SK-N-SH treated with all-trans-retinoic acid at 6 μM for 48 hours (cell line): ENCODE measurements at regions not wholly inside any gene's neighbourhood (a gene's known extent, or its start where the extent isn't known, plus 50 kb on each side); places are given as distances from the start of the nearest gene placed in this dataset.

ENCODE experiments used
- BACH2 ChIP-seq: fragments of 250-450 bp; sonication (Bioruptor Pico); IDR thresholded peaks from 2 replicates; pipeline ENCODE4 v1.9.0; 2021; ENCODE audit warnings: mild to moderate bottlenecking, borderline replicate concordance
- CREB5 ChIP-seq: fragments of 250-450 bp; sonication (Bioruptor Pico); IDR thresholded peaks from 2 replicates; pipeline ENCODE4 v1.5.1; 2020; ENCODE audit warnings: low read depth, mild to moderate bottlenecking, moderate library complexity
- ESRRG ChIP-seq: fragments of 250-450 bp; sonication (Bioruptor Pico); IDR thresholded peaks from 2 replicates; pipeline ENCODE4 v1.6.1; 2021; ENCODE audit warnings: mild to moderate bottlenecking
- ISL1 ChIP-seq: fragments of 250-450 bp; sonication (Bioruptor Pico); IDR thresholded peaks from 2 replicates; pipeline ENCODE4 v2.1.2; 2022; ENCODE audit warnings: mild to moderate bottlenecking, moderate library complexity
- PATZ1 ChIP-seq: fragments of 250-450 bp; sonication (Bioruptor Pico); IDR thresholded peaks from 2 replicates; pipeline ENCODE4 v1.8.0; 2020; ENCODE audit warnings: mild to moderate bottlenecking, moderate library complexity, borderline replicate concordance
- PPARA ChIP-seq: fragments of 250-450 bp; sonication (Bioruptor Pico); IDR thresholded peaks from 2 replicates; pipeline ENCODE4 v1.5.0; 2020; ENCODE audit warnings: mild to moderate bottlenecking, borderline replicate concordance
- SNAI2 ChIP-seq: fragments of 250-450 bp; sonication (Bioruptor Pico); IDR thresholded peaks from 2 replicates; pipeline ENCODE4 v1.5.0; 2020; ENCODE audit warnings: mild to moderate bottlenecking, moderate library complexity
- ZC3H10 ChIP-seq: fragments of 250-450 bp; sonication (Bioruptor Pico); IDR thresholded peaks from 2 replicates; pipeline ENCODE4 v1.5.1; 2021; ENCODE audit warnings: mild to moderate bottlenecking, moderate library complexity
- ZFP3 ChIP-seq: fragments of 250-450 bp; sonication (Bioruptor Pico); IDR thresholded peaks from 2 replicates; pipeline ENCODE4 v1.5.0; 2020; ENCODE audit warnings: mild to moderate bottlenecking, moderate library complexity
- ZFP30 ChIP-seq: fragments of 450-650 bp; formaldehyde crosslinking; IDR thresholded peaks from 2 replicates; pipeline ENCODE4 v1.5.0; 2022; ENCODE audit warnings: mild to moderate bottlenecking, moderate library complexity
- ZNF8 ChIP-seq: fragments of 450-650 bp; formaldehyde crosslinking; IDR thresholded peaks from 2 replicates; pipeline ENCODE4 v1.5.0; 2020; ENCODE audit warnings: mild to moderate bottlenecking, moderate library complexity

GRCh38 chr21:24131056-24131455 lies 1476.2 kb downstream of the MRPL39 start:
- TF ChIP-seq ZFP30 (CRISPR knock-in tag) = no peak
- no peak for TF ChIP-seq ISL1 (CRISPR knock-in tag)
- no peak for TF ChIP-seq PATZ1 (CRISPR knock-in tag)
- TF ChIP-seq SNAI2 (CRISPR knock-in tag) = no peak
- no peak for TF ChIP-seq ZFP3 (CRISPR knock-in tag)
- no peak for TF ChIP-seq CREB5
- TF ChIP-seq BACH2 = no peak
- TF ChIP-seq ZNF8 (CRISPR knock-in tag) = no peak
- no peak for TF ChIP-seq PPARA (CRISPR knock-in tag)
- no peak for TF ChIP-seq ESRRG
- no peak for TF ChIP-seq ZC3H10 (CRISPR knock-in tag)
